Activated T-helper 9 cell treated with anti-CD3 and anti-CD28 coated beads, Interleukin-2, amount 50 U/mL, for 16 hours (primary cell): ENCODE measurements at regions not wholly inside any gene's neighbourhood (a gene's known extent, or its start where the extent isn't known, plus 50 kb on each side); places are given as distances from the start of the nearest gene placed in this dataset.
"Not testable (repeated sequence)": the region's sequence is repeated elsewhere in the genome, so short reads cannot be mapped to it uniquely, and the experiment has no call there.

Experiments
- DNase-seq: peaks from one replicate; pipeline ENCODE4 v3.0.0-alpha.2; 2020; ENCODE audit warnings: low read depth

DNA sequence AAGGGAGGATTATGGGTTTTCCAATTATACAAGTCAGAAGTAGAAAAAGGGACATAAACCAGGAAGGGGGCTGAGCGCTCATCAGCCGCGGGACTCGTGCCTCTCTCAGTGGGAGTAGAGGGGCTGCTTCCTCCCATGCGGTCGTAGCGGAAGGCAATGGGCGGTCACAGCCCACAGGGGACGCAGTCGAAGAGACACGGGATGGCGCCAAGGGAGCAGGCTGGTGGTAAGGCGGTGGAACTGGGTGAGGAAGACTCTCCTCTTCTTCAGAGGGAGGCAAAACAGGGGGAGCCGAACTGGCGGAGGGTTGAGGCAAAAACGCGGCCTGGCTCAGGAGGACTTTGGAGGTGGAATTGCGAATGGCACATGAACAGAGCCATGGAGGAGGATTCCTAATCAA is 677.7 kb downstream of the TMEM121 start:
- no peak for DNase-seq

DNA sequence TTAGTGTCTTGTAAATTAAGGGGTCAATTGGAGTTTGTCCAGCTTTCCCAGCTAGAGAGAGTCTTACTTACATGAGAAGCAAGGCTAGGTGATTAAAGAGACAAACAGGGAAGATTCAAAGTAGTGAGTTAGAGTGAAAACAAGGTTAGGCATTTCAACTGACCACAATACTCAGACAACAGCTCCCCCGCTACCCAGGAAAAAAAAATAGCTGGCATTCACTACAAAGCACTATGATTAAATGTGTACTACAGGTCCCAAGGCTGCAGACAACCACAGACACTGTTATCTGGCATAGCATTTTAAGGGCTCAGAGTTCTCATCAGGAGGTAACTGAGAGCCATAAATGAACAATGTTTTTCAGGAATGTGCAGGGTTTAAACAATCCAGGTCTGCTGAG is 680.9 kb downstream of the TMEM121 start:
- DNase-seq = no peak

DNA sequence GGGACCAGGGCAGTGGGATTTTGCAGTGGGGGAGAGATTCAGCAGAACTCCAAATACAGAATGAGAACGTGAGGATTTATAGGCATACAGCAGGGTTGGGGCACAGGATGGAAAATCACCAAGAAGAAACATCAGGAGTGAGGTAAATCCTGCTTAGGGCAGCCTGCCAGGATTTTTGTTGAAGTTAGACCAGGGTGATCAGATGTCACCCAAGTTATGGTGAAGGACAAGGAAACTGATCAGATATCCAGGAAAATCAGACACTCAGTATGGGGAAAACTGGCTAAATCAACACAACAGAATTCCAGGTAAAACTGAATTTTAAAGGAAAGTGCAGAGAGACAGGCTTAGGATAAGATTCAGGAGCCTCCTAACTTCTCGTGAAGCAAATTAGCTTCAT is 682.4 kb downstream of the TMEM121 start:
- DNase-seq = no peak

DNA sequence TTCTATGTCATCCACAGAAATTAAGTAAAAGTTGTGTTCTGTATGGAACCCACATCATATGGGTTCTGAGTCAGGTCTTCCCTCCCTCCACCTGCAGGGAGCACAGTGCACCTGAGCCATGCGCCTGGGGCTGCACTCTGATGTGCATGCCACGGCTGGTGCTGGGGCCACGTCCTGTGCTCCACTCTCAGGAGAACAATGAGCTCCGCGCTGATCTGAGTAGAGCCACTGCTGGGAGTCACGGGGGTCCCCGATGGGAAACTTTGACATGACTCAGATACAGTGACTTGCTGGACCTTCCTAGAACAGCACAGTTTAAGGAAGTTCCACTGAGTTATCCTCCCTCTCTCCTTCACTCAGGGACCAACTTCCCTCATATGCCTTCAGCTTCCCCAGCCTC is 683.4 kb downstream of the TMEM121 start:
- DNase-seq = no peak

DNA sequence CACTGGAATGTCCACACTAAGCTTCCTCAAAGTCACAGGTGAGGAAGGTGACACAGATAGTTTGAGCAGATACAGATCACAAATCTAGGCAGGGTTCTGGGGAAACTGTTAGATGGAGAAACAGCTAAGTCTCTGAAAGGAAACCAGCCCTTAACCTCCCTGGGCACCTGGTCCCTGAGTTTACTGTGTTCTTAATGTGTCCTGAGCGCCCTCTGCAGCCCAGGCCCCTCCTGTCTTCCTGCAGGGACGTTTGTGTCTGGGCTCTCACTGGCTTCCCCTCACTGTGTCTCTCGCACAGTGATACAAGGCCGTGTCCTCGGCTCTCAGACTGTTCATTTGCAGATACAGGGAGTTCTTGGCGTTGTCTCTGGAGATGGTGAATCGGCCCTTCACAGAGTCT is 684.3 kb downstream of the TMEM121 start:
- DNase-seq = no peak

DNA sequence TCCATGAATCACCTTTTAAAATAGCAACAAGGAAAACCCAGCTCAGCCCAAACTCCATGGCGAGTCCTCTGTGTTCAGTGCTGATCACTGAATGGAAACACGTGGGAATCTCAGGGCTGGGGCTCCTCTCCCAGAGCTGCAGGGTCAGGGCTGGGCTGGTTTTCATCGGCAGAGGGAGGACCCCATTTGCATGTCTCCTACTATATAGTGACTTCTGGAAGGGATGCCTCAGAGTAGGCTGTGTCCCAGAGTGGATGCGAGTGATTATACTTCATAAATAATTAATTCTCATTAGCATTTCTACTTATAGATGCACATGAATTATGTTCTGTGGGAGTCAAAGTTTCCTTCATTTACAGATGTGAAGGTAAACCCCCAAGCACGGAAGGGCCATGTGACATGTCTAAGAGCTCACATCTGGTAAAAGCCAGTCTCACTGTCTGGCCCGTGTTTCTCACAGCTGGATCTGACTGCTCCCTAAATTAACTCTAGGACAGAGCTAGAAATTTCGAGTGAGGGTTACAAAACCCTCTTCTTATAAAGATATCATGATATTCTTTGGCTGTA is 685.0 kb downstream of the TMEM121 start:
- no peak for DNase-seq

DNA sequence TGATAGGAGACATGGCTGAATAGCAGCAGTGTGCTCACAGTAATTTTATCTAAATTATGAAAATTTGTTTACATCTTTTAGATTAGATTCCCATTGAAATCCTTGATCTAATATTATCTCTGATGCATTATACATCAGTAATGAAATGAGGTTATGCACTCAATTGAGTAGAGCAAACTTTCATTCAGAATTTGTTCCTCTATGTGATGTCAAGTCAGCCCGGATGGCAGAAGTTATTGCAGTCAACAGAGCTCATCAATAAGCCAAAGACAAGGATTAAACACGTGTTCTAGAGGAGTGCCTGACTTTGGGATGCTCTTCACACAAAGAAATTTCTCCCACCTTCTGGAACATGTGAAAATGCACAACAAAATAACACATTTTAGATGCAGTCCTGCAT is 688.8 kb downstream of the TMEM121 start:
- no peak for DNase-seq

DNA sequence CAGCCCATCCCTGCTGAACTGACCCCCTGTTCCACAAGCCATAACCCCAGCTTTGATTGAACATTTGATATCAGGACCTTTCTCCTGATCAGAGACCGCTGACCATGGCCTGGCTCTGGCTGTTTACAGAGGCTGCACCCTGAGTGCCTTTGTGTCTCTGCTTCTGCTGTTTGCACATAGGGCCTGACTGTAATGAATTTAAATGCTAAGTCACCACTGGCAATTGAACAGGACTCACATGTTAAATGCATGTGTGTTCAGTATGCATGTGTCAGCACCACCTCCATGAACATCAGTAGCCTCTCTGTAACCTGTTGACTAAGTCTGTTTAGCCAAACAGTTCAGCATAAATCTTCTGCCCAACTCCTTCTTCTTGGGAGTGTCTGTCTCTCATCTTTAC is 690.3 kb downstream of the TMEM121 start:
- DNase-seq = no peak

DNA sequence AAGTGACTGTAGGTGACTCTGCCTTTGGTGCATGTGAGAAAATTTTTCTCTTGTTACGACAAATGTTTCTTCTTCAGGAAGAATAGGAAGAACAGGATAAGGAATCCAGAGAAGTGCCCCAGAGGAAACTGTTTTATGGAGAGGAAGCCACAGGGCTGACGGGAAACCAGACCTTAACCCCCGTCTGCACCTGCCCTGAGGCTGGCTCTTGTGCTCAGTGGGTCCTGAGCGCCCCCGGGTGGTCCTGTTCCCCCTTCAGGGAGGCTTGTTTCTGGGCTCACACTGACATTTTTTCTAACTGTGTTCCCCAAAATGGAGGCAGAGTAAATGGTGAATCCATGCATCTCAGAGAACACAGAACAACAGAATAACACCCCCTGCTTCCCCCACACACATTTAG is 691.8 kb downstream of the TMEM121 start:
- no peak for DNase-seq

DNA sequence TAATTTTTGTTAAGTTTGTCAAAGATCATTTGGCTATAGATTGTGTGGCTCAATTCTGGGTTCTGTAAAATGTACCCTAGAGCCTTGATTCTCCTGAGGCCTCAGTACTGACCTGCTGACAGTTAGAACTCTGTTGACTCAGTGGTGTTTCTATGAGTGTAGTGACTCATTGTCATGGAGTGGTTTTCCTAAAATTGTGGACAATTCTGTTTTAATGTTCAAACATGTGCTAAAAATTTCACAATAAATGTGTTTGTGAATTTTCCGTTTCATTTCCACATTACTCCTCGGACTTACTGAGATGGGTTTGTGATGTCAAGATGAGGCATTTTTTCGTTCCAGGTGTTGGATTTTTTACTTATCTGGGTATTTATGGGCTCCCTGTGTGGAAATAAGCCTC is 695.9 kb downstream of the TMEM121 start:
- no peak for DNase-seq

DNA sequence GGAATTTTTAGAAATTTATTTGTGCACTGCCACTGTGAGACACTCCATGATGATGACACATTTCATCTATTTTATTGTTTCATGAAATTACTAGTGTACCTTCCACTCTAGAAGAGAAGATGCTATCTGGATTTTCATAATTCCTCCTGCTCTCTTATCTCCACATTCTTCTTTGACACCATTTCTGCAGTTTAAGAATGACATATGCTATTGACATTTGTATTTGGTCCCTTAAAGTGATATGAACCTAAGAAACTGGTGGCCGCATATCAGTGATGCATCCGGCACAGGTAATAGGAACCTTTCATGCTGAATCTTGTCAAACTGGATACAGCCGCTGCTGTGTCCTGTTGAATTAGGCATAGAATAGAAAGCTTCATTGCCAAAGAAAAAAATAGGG is 696.3 kb downstream of the TMEM121 start:
- no peak for DNase-seq

DNA sequence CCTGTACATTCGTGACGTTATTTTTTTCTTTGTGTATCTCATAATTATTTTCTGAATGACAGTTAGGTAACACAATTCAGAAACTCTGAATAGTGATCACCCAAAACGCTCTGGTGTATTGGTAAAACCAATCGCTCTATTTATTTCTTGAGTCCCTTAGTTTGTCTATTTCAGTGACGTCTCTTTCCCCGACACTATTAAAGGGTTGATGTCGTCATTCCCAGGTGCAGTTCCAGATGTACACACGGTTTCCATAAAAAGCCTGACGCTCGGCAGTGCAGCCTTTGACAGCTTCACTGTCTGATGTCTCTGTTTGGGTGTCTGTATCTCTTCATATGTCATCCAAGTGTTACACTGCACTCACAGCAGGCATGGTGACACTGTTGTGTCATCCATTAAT is 701.4 kb downstream of the TMEM121 start:
- DNase-seq = no peak

DNA sequence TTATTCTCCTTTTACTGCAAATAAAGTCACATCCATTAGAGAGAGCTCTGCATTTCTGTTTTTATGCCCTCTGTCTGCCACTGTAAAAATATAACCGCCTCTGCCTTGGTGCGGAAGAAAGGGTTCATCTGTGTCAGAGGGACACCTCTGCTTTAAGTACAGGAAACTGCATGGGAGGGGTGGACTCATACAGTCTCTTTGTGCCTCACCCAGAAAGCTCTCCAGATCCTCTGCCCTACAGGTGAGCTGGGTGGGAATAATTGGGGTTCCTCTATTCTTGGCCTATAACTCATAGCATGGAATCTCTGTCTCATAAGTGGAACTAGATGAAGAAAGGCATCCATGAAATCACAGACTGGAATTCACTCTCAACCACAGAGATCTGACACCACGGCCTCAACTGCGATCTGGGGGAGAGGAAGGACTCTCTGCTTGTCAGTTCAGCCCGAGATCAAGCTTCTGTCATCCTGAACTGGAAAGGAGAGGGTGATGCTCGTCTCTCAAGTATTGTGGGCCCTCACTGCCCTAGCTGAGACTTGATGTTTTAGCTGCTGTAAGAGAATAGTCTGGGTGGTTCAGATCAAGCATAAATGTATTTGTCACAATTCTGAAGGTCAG is 702.3 kb downstream of the TMEM121 start:
- no peak for DNase-seq

DNA sequence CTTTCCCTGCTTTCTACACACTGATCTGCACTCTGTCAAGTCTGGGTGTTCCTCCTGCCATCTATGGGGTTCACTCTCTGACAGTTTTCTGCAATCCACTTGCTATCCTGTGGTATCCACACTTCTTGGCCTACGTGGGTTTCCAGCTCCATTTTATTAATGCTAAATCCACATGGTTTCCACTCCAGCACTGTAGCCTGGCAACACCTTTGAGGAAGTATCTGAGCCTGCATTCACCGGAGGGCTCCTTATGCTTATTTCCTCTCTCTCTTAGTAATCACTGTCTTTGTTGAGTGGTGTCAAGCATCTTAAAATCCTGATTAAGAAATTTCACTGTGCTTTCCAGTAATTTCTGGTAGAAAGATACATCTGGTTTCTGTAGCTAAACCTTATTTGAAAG is 703.7 kb downstream of the TMEM121 start:
- DNase-seq = no peak

DNA sequence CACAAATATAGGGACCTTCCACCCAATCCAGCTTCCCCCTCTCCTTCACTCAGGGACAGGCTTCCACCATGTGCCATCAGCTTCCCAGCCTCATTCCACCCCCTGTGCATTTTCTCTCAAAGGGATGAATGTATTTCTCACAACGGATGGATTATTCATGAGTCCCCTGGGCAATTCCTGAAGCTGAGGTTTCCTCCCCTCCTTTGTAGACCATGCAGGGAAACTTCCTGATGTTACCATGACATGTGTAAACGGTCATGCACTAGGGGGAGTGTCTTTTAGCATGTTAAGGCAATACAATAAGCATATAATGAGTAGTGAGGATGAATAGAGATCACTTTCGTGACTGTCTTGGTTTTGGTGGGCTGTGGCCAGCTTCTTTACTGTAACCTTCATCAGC is 706.8 kb downstream of the TMEM121 start:
- DNase-seq = not testable (repeated sequence)

DNA sequence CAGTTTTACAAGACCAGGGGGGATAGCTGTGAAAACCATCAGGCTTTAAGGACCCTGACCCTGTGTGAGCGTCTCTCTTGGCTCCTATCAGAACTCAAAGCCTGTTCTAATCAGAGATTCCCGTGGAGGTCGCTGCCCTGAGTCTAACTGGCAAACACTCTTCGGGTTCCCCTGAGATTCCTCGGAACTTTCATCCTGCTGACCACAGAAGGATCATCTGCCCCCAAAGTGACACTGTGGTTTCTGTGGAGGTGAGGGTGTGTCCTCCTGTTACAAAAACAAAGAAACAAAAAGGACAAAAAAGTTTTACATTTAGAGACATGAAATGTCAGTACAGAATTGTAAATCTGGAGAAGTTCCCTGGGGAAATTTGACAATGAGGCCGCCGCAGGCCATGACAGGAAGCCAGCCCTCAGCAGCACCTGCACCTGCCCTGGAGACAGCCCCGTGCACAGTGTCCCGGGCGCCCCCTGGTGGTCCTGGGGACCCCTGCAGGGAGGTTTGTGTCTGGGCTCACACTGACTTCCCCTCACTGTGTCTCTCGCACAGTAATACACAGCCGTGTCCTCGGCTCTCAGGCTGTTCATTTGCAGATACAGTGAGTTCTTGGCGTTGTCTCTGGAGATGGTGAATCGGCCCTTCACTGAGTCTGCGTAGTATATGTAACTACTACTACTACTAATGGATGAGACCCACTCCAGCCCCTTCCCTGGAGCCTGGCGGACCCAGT is 708.3 kb downstream of the TMEM121 start:
- DNase-seq = not testable (repeated sequence)

DNA sequence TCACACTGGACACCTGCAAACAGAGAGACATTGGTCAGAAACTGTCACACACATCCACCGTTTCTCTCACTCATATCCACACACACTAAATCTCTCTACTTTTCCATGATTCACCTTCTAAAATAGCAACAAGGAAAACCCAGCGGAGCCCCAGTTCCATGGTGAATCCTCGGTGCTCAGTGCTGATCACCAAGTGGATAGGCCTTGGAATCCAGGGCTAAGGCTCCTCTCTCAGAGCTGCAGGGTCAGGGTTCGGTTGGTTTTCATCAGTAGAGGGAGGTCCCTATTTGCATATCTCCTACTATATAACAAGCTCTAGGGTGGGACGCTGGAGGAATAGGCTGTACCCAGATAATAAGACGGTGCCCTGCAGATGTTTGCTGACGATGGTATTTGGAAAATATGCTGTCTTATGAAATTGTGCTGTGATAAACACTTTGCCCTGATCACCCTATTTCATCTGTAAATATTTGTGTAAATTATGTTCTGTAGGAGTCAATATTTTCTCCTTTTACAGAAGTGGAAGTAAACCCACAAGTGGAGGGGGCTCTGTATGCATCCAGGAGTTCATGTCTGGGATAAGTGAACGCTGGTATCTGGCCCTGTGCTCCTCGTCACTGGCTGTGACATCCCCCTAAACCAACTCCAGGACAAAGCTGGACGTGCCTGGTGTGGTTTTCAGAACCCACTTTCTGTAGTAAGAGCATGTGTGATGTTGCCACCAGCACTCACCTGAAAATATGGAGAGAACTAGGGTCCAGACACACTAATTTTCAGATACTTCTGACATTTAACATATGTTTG is 709.2 kb downstream of the TMEM121 start:
- no peak for DNase-seq

DNA sequence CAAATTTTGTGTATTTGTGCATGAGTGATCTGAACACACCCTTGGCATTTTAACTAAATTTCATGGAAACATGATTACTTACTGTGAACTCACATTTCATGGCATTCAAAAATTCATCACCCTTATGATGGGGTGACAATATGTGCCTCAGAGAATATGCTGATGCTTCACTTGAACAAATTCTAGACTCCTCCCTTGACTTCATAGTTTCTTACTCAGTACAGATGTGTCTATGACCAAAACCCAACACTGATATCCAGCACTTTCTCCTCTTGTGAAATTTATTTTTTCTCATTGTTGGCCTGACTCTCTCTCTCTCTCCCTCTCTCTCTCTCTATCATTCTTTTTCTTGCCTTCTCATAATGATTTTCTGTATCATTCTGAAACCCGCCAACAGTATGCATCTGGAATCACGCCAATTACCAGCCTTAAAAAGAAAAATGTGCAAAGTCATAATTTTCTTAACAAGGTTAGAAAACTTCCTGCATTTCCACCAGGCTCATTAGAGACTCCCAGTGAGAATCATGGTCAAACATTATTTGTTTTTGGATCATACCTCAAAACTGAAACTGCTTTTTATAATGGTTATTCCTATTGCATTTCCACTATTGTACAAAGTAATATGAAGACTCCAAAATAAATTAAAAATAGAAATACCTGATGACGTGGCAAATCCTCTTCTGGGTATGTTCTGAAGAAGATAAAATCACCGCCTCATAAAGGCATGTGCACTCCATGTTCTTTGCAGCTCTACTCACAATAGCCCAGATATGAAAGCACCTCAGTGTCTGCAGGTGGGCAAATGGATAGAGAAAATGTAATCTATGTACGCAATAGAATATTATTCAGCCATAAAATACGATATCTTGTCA is 722.2 kb downstream of the TMEM121 start:
- DNase-seq = no peak

DNA sequence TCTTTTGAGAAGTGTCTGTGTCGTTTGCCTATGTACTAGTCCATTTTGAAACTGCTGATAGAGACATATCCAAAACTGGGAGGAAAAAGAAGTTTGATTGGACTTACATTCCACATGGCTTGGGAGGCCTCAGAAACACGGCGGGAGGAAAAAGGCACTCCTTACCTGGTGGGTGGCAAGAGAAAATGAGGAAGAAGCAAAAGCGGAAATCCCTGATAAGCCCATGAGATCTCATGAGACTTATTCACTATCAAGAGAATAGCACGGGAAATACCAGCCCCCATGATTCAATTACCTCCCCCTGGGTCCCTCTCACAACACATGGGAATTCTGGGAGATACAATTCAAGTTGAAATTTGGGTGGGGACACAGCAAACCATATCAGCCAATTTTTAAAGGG is 727.6 kb downstream of the TMEM121 start:
- DNase-seq = not testable (repeated sequence)

DNA sequence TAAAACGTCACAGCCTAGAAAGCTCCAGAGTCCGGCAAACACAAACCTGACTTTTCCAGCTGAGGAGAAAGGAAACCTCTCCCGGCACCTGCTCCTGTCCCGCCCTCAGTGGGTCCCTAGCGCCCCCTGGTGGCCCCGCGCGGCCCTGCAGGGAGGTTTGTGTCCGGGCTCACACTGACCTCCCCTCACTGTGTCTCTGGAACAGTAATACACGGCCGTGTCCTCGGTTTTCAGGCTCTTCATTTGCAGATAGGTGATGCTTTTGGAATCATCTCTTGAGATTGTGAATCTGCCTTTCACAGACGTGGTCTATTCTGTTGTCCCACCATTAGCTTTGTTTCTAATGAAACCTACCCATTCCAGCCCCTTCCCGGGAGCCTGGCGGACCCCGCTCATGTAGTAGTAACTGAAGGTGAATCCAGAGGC is 731.2 kb downstream of the TMEM121 start:
- peak; percentile 74 for DNase-seq

DNA sequence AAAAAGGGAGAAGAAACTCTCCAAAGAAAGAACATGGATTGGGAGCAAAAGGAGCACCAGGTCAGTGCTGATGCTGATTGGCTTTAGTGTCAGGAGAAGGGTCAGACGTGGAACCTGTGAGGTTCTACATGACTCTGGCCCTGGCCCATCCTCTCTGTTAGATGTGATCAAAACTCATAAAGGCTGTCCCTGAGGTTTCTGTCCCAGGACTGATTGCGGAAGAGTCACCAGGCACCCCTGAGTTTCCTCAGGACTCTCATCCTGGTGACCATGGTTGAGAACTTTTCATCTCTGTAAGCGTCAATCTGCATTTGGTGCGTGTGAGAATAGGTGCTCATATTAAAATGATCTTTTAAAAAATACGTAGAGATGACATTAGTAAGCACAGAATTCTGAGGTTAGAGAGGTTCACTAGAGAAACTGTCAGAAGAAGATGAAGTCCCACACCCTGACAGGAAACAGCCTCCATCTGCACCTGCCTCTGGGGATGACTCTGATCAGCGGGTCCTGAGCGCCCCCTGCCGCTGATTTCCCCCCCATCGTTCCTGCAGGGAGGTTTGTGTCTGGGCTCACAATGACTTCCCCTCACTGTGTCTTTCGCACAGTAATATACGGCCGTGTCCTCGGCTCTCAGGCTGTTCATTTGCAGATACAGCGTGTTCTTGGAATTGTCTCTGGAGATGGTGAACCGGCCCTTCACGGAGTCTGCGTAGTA is 741.8 kb downstream of the TMEM121 start:
- peak; percentile 55 for DNase-seq
